ENCODE measurements at regions not wholly inside any gene's neighbourhood (a gene's known extent, or its start where the extent isn't known, plus 50 kb on each side); places are given as distances from the start of the nearest gene placed in this dataset.
A peak's percentile ranks its signal among the peaks of the same experiment; 100 is the strongest.

- no peak for DNase-seq (ENCODE audit: low read depth in 3 of 3)
Measured at GRCh38 chr19:34109596-34109995, 62.7 kb upstream of the LSM14A start.

GRCh38 chr19:34118879-34119748 lies 53.2 kb upstream of the LSM14A start:
- no peak for DNase-seq (ENCODE audit: low read depth in 3 of 3)

- DNase-seq (ENCODE audit: low read depth in 3 of 3) = no peak
Measured at GRCh38 chr19:34120141-34120540, 52.2 kb upstream of the LSM14A start.

- DNase-seq (ENCODE audit: low read depth in 3 of 3) = peak in 2 of 3 experiments; percentile 18 to 21
Measured at GRCh38 chr19:34120846-34121639, 51.3 kb upstream of the LSM14A start.

Data from stimulated activated CD4-positive, alpha-beta T cell treated with anti-CD3 and anti-CD28 coated beads, TNF-alpha, amount 100 ng/mL, for 4 hours (primary cell).